ENCODE measurements at regions not wholly inside any gene's neighbourhood (a gene's known extent, or its start where the extent isn't known, plus 50 kb on each side); places are given as distances from the start of the nearest gene placed in this dataset.

- intact Hi-C loops (cut with micrococcal nuclease): no loop called here
- H3K27me3 ChIP-seq (ENCODE audit: control insufficient read depth, insufficient read depth, low read length): peaks cover 2% of the 10 kb centered on the region
- 87% methylated on average over 9 of the region's 11 CpGs for WGBS (ENCODE audit: insufficient coverage)
- Mint-ChIP-seq H3K27ac (no peak overlapping the region), H3K4me3 (no peak overlapping the region), H3K9me3 (no peaks in the 10 kb centered on the region), H3K27me3 (ENCODE audit: low read depth in 2 of 2) (peaks cover 3 to 10% of the 10 kb centered on the region in 2 donors), H3K4me1 (no peaks in the 10 kb centered on the region), H3K36me3 (no peaks in the 10 kb centered on the region)
- no peak for TF ChIP-seq CTCF (IDR thresholded peaks at IDR 0.05)
- no peak overlapping the region for H3K4me3 ChIP-seq (ENCODE audit: low read length)
- H3K4me1 ChIP-seq (ENCODE audit: control insufficient read depth, insufficient read depth, low read length): no peaks in the 10 kb centered on the region
- H3K27ac ChIP-seq (ENCODE audit: low read length): no peak overlapping the region
- H3K36me3 ChIP-seq (ENCODE audit: control insufficient read depth, insufficient read depth, low read length): no peaks in the 10 kb centered on the region
- DNase-seq (no peak), ATAC-seq (no peak)
- H3K9me3 ChIP-seq (ENCODE audit: control insufficient read depth, insufficient read depth, low read length): no peaks in the 10 kb centered on the region
Observed at GRCh38 chr2:122003196-122003940, 247.9 kb downstream of the TSN start.

- Histone ChIP-seq H3K9me3 (ENCODE audit: control insufficient read depth, insufficient read depth, low read length) (no peaks in the 10 kb centered on the region), H3K4me3 (ENCODE audit: low read length) (no peak overlapping the region), H3K36me3 (ENCODE audit: control insufficient read depth, insufficient read depth, low read length) (no peaks in the 10 kb centered on the region), H3K27me3 (ENCODE audit: control insufficient read depth, insufficient read depth, low read length) (peaks cover 2% of the 10 kb centered on the region), H3K27ac (ENCODE audit: low read length) (no peak overlapping the region), H3K4me1 (ENCODE audit: control insufficient read depth, insufficient read depth, low read length) (no peaks in the 10 kb centered on the region)
- H3K4me1 Mint-ChIP-seq: no peaks in the 10 kb centered on the region
- no peak overlapping the region for H3K4me3 Mint-ChIP-seq
- no peaks in the 10 kb centered on the region for H3K36me3 Mint-ChIP-seq
- no peak for TF ChIP-seq CTCF (IDR thresholded peaks at IDR 0.05)
- WGBS (ENCODE audit: insufficient coverage): 84% methylated on average over 4 of the region's 5 CpGs
- no peaks in the 10 kb centered on the region for H3K9me3 Mint-ChIP-seq
- H3K27ac Mint-ChIP-seq: no peak overlapping the region
- H3K27me3 Mint-ChIP-seq (ENCODE audit: low read depth in 2 of 2): peaks cover 0 to 5% of the 10 kb centered on the region in 2 donors
- ATAC-seq (no peak), DNase-seq (no peak)
- intact Hi-C loops (cut with micrococcal nuclease): no loop called here
Observed at GRCh38 chr2:122007126-122007525, 251.7 kb downstream of the TSN start.

- intact Hi-C loops (cut with micrococcal nuclease): no loop called here
- no peaks in the 10 kb centered on the region for H3K4me1 Mint-ChIP-seq
- H3K9me3 Mint-ChIP-seq: no peaks in the 10 kb centered on the region
- no peak overlapping the region for H3K27ac Mint-ChIP-seq
- Histone ChIP-seq H3K27me3 (ENCODE audit: control insufficient read depth, insufficient read depth, low read length) (peaks cover 2% of the 10 kb centered on the region), H3K4me1 (ENCODE audit: control insufficient read depth, insufficient read depth, low read length) (no peaks in the 10 kb centered on the region), H3K4me3 (ENCODE audit: low read length) (no peak overlapping the region), H3K27ac (ENCODE audit: low read length) (no peak overlapping the region), H3K36me3 (ENCODE audit: control insufficient read depth, insufficient read depth, low read length) (no peaks in the 10 kb centered on the region), H3K9me3 (ENCODE audit: control insufficient read depth, insufficient read depth, low read length) (no peaks in the 10 kb centered on the region)
- ATAC-seq (no peak), DNase-seq (no peak)
- no peaks in the 10 kb centered on the region for H3K36me3 Mint-ChIP-seq
- WGBS (ENCODE audit: insufficient coverage): 89% methylated on average over 5 of the region's 5 CpGs
- no peak for TF ChIP-seq CTCF (IDR thresholded peaks at IDR 0.05)
- H3K27me3 Mint-ChIP-seq (ENCODE audit: low read depth in 2 of 2): peaks cover 0 to 5% of the 10 kb centered on the region in 2 donors
- no peak overlapping the region for H3K4me3 Mint-ChIP-seq
Observed at GRCh38 chr2:122007577-122007976, 252.1 kb downstream of the TSN start.

GRCh38 chr2:122009561-122009960 lies 254.1 kb downstream of the TSN start:
- Histone ChIP-seq H3K4me3 (ENCODE audit: low read length) (no peak overlapping the region), H3K27ac (ENCODE audit: low read length) (no peak overlapping the region), H3K36me3 (ENCODE audit: control insufficient read depth, insufficient read depth, low read length) (no peaks in the 10 kb centered on the region), H3K27me3 (ENCODE audit: control insufficient read depth, insufficient read depth, low read length) (peaks cover 2% of the 10 kb centered on the region), H3K9me3 (ENCODE audit: control insufficient read depth, insufficient read depth, low read length) (no peaks in the 10 kb centered on the region), H3K4me1 (ENCODE audit: control insufficient read depth, insufficient read depth, low read length) (no peaks in the 10 kb centered on the region)
- TF ChIP-seq CTCF (IDR thresholded peaks at IDR 0.05): no peak
- H3K36me3 Mint-ChIP-seq: no peaks in the 10 kb centered on the region
- DNase-seq (no peak), ATAC-seq (no peak)
- H3K27ac Mint-ChIP-seq: no peak overlapping the region
- H3K9me3 Mint-ChIP-seq: no peaks in the 10 kb centered on the region
- H3K4me1 Mint-ChIP-seq: no peaks in the 10 kb centered on the region
- intact Hi-C loops (cut with micrococcal nuclease): no loop called here
- WGBS (ENCODE audit: insufficient coverage): 33% methylated on average over 3 of the region's 3 CpGs
- H3K27me3 Mint-ChIP-seq (ENCODE audit: low read depth in 2 of 2): peaks cover 0 to 5% of the 10 kb centered on the region in 2 donors
- H3K4me3 Mint-ChIP-seq: no peak overlapping the region

All from natural killer cell (primary cell).